ENCODE measurements at regions not wholly inside any gene's neighbourhood (a gene's known extent, or its start where the extent isn't known, plus 50 kb on each side); places are given as distances from the start of the nearest gene placed in this dataset.

GRCh38 chr3:177513815-177514610, 316.7 kb upstream of the TBL1XR1 start:
- TF ChIP-seq, protein P1, sequence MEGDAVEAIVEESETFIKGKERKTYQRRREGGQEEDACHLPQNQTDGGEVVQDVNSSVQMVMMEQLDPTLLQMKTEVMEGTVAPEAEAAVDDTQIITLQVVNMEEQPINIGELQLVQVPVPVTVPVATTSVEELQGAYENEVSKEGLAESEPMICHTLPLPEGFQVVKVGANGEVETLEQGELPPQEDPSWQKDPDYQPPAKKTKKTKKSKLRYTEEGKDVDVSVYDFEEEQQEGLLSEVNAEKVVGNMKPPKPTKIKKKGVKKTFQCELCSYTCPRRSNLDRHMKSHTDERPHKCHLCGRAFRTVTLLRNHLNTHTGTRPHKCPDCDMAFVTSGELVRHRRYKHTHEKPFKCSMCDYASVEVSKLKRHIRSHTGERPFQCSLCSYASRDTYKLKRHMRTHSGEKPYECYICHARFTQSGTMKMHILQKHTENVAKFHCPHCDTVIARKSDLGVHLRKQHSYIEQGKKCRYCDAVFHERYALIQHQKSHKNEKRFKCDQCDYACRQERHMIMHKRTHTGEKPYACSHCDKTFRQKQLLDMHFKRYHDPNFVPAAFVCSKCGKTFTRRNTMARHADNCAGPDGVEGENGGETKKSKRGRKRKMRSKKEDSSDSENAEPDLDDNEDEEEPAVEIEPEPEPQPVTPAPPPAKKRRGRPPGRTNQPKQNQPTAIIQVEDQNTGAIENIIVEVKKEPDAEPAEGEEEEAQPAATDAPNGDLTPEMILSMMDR (IDR thresholded peaks at IDR 0.05; ENCODE audit: low read depth, low read length, poor library complexity, severe bottlenecking), result no peak
- no peak for TF ChIP-seq EZH2phosphoT487 (IDR thresholded peaks at IDR 0.05; ENCODE audit: borderline replicate concordance, low read length)
